HG03159 (cell line): ENCODE measurements at regions not wholly inside any gene's neighbourhood (a gene's known extent, or its start where the extent isn't known, plus 50 kb on each side); places are given as distances from the start of the nearest gene placed in this dataset.

ENCODE experiments used
- ATAC-seq: cut with Tn5 transposase; IDR thresholded peaks from one replicate; pipeline ENCODE4 v1.9.1; 2021; ENCODE audit warnings: mild to moderate bottlenecking, moderate library complexity; ENCODE audit not compliant: unreplicated experiment

DNA sequence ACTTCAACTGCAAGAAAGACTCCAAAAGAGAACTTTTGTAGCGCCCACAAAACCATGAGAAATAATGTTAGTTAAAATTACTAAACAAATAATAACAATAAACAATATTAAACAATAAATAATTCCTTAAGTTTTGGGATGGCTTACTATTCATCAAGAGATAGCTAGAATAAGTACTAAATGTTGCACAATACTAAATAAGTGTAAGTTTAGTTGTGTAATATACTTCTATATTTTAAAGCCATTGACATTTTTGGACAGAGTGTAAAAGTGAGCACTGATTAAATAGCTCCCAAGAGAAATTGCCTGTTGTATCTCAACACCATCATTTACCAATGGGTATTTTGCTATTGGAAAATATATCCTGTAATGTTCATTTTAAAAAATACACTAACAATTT is 166.7 kb downstream of the ALG10 start:
- ATAC-seq: no peak

DNA sequence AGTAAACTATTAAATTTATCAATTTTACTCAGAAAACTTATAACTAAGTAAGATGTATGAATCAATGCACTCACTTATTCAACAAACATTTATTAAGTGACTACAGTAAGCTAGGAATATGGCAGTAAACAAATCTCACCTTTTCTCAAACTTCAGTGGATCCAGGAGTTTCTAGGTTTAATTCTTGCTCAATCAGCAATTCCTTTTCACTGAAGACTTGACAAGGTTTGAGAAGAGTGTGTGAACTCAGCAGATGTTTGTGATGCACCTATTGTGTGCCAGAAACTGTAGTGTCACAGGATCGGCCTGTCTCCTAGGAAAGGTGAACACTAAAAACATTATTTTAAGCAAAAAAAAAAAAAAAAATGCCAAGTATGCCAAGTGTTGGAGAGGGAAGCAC is 167.8 kb downstream of the ALG10 start:
- ATAC-seq: no peak

DNA sequence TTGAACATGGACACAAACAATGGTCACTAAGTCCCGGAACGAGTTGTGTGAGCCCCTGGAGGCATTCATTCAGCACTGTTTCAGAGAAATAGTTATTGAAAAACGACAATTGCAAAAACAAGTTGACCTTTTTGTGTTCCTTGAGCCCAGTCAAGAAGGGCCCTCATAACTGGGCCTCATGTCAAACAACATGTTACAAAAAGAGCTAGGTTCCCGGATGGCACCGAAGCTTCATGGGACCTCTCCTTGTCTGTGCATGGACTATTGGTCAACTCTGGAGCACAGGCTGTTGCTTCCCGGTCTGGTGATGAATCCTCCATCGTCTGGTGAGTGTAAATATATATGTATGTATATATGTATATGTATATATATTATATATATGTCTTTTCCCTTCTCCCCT is 176.6 kb downstream of the ALG10 start:
- ATAC-seq: no peak

DNA sequence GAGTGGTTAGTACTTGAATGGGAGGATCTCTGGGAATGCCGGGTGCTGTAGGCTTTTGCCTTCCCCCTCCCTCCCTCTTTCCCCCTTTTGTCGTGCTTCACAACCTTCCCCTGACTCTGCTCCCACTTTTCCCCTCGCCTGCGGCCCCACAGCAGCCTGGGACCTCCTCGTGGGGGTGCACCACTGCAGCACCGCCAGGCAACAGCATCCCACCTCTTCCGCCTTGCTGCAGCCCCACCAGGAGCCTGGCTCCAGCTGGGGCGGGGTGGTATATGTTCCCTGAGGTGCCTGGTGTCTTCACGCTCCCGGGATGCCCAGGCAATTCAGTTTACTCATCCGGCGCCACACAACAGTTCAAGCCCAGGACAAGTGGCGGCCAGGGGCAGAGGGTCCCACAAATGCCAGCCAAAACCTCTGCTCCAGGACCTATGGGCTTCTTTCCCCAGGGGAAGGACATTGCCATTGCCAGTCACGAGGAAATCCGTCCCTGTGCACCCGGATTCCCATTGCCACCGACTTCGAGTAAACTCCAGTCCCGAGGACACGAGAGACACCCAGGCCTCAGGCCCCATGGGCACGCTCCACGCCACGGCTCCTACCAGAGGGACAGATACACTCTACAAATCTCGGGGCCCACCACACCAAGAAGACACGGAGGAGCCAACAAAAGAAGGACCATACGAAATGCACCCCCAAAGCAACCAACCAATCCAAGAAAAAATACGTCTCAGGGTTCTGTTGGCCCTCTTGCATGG is 181.7 kb downstream of the ALG10 start:
- no peak for ATAC-seq

DNA sequence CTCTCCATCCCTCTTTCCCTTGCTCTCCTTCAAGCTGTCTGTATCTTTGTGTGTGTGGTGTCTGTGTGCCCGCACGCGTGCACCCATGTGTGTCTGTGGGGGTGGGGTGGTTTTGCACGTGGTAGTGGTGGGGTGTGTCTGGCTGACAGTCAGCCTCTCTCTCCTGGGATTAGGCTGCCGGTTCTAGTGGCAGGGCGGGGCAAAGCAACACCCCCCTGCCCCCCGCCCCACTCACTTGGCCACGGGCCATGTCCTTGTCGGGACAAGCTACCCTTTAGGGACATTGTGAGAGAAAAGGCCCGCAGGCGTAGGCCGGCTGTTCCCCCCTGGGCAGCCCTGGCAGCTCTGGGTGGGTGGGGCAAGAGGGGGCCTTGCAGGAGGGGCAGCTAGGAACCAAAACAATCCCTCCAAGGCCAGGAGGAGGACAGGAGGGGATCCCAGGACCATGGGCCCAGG is 182.6 kb downstream of the ALG10 start:
- ATAC-seq: no peak

DNA sequence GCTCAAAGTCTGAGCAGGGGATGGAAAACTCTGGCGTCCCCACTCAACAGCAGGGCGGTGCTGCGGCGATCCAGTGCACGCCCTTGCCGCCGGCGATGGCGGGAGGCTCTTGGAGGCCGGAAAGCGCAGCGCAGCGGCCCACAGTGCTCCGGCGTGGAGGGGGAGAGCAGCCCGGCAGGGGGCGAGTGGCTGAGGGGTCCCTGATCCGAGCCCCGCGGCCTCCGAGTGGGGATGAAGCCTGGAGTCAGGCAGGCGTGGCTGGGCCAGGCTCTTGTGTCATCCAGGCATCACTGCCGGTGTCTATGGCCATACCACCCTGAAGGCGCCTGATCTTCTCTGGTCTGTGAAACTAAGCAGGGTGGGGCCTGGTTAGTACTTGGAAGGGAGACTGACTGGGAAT is 183.1 kb downstream of the ALG10 start:
- ATAC-seq: no peak

DNA sequence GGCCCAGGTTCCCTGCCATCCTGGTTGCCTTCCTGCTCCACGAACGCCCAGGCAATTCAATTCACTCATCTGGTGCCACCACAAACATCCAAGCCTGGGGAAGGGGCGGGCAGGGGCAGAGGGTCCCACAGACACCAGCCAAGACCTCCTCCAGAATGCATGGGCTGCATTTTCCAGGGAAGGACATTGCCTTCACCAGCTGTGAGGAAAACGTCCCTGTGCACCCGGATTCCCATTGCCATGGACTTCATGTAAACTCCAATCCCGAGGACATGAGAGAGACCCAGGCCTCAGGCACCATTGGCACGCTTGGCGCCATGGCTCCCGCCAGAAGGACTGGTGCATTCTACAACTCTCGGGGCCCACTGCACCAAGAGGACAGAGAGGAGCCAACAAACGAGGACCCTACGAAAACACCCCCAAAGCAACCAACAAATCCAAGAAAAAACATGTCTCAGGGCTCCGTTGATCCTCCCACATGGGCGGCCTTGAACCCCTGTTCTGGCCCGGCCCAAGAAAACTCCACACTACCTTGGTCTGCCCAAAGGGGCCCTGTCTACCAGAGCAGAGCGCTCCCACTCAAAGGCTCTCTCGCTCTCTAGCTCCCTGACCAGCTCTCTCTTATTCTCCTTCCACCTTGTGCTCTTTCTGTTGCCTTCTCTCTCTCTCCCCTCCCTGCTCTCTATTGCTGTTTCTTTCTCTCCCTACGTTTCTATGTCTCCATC is 183.9 kb downstream of the ALG10 start:
- ATAC-seq: no peak

DNA sequence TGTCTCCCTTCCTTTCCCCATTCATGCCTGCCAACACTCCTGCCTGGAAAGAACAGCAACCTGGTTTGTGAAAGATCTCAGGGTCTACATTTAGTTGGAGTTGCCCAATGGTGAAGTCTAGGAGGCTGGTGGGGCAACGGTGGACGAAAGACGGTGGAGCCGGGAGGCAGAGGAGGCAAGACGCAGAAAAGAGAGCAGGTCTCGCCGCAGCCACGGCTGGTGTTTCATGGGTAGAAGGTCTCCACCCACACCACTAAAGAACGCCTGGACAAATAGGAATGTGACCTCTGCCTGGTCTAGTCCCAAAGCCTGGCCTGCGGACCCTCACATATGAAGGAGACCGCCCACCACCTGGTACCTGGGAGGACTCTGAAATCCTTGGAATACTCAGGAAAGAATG is 185.6 kb downstream of the ALG10 start:
- no peak for ATAC-seq

DNA sequence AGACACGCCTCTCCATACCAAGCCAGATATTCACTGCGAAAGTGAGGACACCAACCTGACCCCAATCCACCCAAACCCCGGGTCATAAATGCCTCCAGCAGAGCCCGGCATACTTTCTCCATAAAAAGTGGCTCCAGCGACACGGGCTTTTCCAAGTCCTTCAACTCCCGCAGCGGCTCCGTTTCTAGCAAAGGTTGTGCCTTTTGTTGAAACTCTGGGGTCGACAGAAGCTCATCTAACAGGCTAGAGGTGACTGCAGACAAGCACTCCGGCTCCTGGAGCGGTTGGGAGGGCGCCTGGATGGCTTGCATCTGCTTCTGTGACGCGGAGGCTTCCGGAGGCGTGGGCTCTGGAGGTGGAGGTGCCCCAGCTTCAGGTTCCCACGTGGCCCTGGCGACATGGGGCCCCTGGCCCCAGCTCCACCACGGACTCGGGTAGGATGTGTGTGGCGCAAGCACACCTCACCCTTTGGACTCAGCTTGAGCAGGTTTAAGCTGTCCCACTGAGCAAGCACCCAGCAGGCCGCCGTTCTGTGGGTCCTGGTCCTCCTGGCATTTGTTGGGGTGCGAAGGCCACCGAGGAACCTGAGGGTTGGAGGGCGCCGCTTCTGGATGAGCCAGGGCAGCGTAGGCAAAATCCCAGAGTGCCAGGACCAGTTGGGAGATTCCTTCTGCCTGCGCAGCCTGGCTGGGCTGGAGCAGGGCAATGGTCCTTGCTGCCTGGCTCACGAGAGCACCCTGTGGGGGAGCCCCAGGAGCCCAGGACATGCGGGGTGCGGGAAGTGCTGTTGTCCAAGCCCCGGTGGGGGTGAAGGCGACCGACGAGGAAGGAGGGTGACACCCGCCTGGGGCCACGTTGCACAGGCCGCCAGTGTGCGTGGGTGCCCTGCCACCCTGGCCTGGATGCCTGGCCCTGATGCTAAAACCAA is 186.3 kb downstream of the ALG10 start:
- ATAC-seq: no peak

DNA sequence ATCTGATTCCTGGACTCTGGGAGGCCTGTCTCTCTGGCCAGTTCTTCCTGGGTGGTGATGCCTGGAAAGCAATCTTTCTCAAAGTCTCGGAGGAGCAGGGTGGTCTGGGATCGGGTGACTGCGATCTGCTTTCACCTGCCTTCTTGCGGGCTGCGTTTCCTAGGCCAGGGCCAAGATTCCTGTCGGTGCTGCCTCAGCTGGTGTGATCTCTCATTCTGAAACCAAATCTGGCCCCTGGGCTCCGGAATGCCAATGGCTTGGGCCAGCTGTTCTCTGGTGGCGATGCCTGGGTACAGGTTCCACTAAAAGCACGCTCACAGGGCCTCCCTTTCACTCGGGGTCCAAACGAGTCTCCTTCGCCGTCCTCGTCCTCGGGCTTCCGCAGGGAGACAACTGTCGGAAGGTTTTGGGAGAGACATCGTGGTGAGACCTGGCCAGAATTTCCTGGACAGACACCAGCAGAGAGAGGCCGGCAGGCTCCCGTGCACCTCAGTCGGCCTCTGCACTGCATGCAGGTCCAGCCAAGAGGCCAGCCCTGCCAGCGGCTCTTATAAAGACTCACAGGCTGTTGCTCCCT is 187.1 kb downstream of the ALG10 start:
- ATAC-seq: no peak

DNA sequence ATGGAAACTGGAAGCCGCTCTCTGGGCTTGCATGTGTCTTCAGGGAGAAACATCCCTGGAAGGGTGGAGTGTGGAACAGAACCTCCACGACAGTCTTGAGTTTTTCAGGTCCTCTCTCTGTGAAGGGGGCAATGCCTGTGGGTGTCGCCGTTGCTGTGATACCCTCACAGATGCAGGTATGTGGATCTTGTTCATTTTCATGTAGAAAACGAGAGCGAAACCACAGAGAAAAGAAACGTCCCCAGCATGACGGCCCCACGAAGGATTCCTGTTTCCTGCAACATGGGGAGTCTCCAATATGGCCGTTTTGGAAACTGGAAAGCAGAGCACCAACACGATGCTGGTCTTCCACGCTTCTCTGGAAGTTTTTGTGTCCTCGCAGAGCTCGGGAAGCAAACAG is 187.9 kb downstream of the ALG10 start:
- ATAC-seq: no peak

DNA sequence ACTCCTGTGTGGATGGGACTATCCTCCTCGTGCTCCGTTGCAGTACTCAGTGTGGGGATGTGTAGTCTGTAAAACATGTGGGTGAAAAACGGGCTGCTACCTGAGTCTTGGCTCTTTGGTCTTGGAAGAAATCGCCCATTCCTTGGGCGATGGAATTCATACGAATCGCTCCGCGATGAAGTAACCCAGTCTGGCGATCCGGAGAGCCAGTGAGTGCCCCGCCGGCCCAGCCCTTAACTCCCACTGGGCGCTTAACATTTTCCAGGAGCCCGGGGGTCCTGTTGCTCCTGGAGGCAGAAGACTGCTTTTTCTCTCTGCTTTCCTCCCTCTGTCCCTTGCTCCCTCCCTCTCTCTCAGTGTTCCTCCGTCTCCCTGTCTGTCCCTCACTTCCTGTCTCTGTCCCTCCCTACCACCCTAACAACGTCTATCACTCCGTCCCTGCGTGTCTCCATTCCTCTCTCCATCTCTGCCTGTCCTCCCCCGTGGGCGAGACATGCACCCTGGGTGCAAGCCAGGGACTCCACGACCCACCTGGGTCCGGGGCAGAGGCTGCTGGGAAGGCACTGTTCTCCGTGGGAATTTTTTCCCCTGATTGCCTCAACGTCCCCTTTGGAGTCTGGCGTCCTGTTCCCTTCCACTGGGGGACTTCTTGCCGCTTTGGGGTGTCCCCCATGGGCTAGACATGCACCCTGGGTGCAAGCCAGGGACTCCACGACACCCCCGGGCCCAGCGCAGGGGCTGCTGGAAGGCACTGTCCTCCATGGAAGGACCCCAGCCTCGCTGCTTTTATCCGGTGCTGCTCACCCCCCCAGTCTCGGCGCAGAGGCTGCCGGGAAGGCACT is 188.6 kb downstream of the ALG10 start:
- no peak for ATAC-seq

DNA sequence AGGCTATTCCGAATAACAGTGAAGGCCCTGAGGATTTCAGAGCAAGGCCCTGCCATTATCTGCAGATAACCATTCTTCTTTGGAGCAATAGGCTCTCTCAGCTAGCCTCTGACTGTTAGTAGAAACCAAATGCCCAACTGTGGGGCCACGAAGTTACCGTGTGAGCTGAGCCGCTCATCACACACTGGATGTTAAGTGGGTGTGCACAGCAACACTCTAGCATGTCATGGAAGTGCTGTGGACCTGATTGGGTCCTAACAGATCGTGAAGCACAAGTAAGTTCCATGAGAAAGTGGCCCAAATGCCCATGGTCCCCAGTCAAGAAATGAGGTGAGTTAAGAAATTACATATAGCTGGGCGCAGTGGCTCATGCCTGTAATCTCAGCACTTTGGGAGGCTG is 190.4 kb downstream of the ALG10 start:
- ATAC-seq: no peak

DNA sequence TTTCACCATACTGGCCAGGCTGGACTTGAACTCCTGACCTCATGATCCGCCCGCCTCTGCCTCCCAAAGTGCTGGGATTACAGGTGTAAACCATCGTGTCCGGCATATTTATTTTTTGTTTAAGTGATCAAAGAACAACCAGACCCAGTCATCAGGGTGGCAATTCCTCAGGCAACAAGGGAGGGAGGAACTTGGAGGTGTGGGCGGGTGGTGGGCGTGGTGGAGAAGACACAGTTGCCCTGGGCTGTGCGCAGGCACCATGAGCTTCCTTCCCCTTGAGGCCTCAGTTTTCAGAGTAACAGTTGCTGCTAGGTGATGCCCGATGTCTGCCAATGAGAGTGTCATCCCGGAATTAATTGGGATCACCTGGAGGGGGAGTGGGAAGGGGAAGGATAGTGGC is 191.7 kb downstream of the ALG10 start:
- ATAC-seq: no peak

DNA sequence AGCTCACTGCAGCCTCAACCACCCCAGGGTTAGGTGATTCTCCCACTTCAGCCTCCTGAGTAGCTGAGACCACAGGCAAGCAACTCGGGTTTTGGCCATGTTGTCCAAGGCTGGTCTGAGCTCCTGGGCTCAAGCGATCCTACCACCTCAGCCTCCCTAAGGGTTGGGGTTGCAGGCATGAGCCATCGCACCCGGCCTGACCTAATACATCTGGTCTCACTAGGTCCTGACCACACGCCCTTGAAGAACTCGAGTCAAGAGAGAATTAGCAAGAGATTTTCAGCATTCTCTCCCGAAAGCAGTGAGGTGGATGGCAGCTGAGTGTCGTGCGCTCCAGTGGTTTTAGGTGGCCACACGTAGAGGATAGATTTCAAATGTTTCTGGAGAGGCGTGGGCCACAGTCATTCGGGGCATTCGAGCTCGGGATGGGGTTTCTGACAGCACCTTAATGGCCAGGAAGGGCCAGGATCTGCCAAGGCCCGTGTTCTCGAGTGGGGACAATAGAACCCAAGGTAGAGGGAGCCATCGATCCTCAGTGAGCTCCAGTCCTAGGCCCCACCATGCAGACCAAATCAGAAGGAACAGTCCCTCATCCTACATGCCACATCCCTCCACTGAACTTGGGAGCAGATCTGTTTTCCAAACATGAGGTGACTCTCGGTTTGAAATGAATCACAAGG is 193.1 kb downstream of the ALG10 start:
- no peak for ATAC-seq

DNA sequence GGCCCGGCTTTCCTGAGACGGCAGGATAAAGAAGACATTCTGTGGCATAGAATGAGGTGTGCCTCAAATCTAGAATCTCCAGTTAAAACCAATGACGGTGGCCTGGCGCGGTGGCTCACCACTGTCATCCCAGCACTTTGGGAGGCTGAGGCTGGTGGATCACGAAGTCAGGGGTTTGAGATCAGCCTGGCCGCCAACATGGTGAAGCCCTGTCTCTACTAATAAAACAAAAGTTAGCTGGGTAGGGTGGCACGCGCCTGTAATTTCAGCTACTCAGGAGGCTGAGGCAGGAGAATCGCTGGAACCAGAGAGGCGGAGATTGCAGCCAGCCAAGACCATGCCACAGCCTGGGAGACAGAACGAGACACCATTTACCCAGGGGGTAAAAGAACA is 193.6 kb downstream of the ALG10 start:
- ATAC-seq: no peak

DNA sequence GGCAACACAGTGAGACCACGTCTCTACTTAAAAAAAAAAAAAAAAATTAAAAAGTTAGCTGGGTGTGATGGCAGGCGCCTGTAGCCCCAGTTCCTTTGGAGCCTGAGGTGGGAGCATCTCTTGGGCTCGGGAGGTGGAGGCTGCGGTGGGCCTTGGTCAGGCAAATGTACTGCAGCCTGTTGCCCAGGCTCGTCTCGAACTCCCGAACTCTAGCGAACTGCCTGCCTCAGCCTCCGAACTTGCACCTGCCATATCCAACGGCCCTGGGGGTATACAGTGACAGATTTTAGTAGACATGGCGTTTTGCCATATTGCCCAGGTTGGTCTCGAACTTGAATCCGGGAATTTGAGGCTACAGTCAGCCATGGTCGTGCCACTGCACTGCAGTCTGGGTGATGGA is 195.4 kb downstream of the ALG10 start:
- ATAC-seq: no peak

DNA sequence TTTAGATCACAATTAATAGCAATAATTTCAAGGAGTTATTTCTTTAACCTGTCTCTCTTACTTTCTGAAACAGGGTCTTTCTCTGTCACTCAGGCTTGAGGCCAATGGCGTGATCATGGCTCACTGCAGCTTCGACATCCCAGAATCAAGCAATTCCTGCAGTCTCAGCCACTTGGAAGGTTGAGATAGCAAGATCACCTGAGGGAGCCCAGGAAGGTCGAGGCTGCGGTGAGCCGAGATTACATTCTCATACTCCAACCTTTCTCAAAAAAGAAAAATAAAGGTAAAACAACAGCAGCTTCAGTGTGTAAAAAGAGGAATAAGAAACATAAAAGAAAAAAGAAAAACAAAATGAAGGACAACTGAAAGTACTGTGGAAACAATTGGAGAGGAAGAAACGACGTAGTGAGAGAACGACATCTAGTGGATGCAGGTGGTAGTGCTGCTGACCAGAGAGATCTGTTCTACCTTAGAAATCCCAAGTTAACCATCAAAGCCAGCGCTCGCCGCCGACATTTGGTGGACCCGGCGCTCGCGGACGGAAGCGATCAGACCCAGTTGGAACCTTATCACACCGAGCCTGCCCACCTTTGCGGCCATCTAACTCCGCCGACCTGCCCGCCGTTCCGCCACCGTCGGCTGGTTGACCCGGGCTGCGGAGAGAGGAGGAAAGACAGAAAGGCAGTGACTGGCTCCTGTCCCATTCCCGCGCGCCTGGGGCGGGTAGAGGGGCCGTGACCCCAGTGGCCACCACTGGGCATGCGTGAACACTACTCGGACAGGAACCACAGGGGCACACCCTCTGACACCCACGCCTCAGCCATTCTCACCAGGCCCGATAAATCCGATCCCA is 196.1 kb downstream of the ALG10 start:
- ATAC-seq: peak; percentile 94
